IPS DF 4.7 (cell line): ENCODE measurements at regions not wholly inside any gene's neighbourhood (a gene's known extent, or its start where the extent isn't known, plus 50 kb on each side); places are given as distances from the start of the nearest gene placed in this dataset.
"Not testable (repeated sequence)": the region's sequence is repeated elsewhere in the genome, so short reads cannot be mapped to it uniquely, and the experiment has no call there.

Source experiments
- DNase-seq: peaks from one replicate; pipeline ENCODE4 v3.0.0-alpha.2; 2013; ENCODE audit warnings: low spot score; ENCODE audit errors: extremely low read depth

GRCh38 chr13:80705371-80706163 lies 364.6 kb upstream of the SPRY2 start:
- no peak for DNase-seq

GRCh38 chr13:80704369-80704768 lies 363.4 kb upstream of the SPRY2 start:
- no peak for DNase-seq

- no peak for DNase-seq
Measured at GRCh38 chr13:80695841-80696240, 354.9 kb upstream of the SPRY2 start.

GRCh38 chr13:80691814-80692213 lies 350.9 kb upstream of the SPRY2 start:
- DNase-seq = not testable (repeated sequence)

- DNase-seq = no peak
Measured at GRCh38 chr13:80690208-80690607, 349.3 kb upstream of the SPRY2 start.

- no peak for DNase-seq
Measured at GRCh38 chr13:80688593-80688992, 347.7 kb upstream of the SPRY2 start.

- no peak for DNase-seq
Measured at GRCh38 chr13:80685942-80686341, 345.0 kb upstream of the SPRY2 start.

GRCh38 chr13:80684217-80684991 lies 343.5 kb upstream of the SPRY2 start:
- DNase-seq = no peak

- DNase-seq = no peak
Measured at GRCh38 chr13:80680786-80681366, 339.9 kb upstream of the SPRY2 start.

GRCh38 chr13:80679423-80679822 lies 338.5 kb upstream of the SPRY2 start:
- DNase-seq = no peak

GRCh38 chr13:80677227-80677626 lies 336.3 kb upstream of the SPRY2 start:
- DNase-seq = no peak

- DNase-seq = not testable (repeated sequence)
Measured at GRCh38 chr13:80675442-80675841, 334.5 kb upstream of the SPRY2 start.

- no peak for DNase-seq
Measured at GRCh38 chr13:80671773-80672172, 330.8 kb upstream of the SPRY2 start.

- no peak for DNase-seq
Measured at GRCh38 chr13:80669112-80669511, 328.2 kb upstream of the SPRY2 start.

GRCh38 chr13:80668452-80668851 lies 327.5 kb upstream of the SPRY2 start:
- no peak for DNase-seq

- DNase-seq = no peak
Measured at GRCh38 chr13:80666782-80667552, 326.0 kb upstream of the SPRY2 start.

- DNase-seq = no peak
Measured at GRCh38 chr13:80665792-80666333, 324.9 kb upstream of the SPRY2 start.

GRCh38 chr13:80664950-80665349 lies 324.0 kb upstream of the SPRY2 start:
- no peak for DNase-seq

- no peak for DNase-seq
Measured at GRCh38 chr13:80663788-80664187, 322.9 kb upstream of the SPRY2 start.

GRCh38 chr13:80658705-80659104 lies 317.8 kb upstream of the SPRY2 start:
- DNase-seq = no peak

- no peak for DNase-seq
Measured at GRCh38 chr13:80656512-80656904, 315.6 kb upstream of the SPRY2 start.
